ENCODE measurements at regions not wholly inside any gene's neighbourhood (a gene's known extent, or its start where the extent isn't known, plus 50 kb on each side); places are given as distances from the start of the nearest gene placed in this dataset.
A peak's percentile ranks its signal among the peaks of the same experiment; 100 is the strongest.

DNA sequence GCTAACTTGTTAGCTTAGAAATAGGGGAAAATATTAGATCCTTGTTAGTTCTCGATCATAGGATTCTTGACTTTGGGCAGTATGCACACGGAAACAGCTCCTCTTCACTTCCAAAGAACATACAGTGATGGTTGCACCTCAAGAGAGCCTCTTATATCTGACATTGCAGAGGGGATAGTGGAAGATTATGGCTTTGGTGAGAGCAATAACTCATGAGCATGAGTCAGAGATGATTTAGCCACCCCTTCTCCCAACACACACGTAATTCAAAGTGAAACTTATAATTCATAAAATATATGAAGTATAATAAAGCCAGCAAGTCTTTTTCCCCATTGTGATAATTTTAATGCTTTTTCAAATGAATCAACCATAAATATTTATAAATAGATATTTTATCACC lies 683.7 kb downstream of the POM121L12 start:
- no peak for DNase-seq

GRCh38 chr7:53740971-53741370 lies 705.5 kb downstream of the POM121L12 start:
- DNase-seq: no peak

DNA sequence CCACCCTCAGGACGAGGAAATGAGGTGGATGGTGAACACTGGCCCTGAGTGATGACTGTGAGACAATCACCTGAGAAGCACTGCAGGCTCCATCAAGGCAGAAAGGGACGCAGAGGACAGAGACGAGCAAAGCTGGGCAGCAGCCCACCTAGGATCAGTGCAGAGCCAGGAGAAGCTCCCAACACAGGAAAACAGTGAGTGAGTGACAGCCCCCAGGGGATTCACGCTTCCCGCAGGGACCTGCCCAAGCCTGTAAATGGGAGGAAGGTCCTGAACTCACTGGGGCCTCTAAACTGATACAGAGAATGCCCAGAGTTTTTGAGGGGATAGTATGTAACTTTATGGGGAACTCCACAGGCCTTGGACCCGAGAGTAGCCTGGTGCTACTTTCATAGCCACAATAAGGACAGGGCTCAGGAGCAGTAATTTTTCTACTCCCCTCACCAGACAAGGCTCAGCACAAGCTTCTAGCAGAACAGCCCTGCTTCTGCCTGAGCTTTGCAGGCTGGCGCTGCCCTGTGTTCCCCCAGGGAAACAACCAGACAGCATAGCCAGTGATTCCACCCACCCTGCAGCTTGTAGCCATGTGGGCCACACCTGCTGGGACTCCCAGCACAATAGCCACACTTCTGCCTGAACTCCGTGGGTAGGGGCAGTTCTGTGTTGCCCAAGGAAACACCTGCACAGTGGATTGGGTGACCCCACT lies 708.4 kb downstream of the POM121L12 start:
- DNase-seq: no peak

- DNase-seq: no peak
Measured at GRCh38 chr7:53744403-53744760, 708.9 kb downstream of the POM121L12 start.

- DNase-seq: no peak
Measured at GRCh38 chr7:53756946-53757345, 721.5 kb downstream of the POM121L12 start.

DNA sequence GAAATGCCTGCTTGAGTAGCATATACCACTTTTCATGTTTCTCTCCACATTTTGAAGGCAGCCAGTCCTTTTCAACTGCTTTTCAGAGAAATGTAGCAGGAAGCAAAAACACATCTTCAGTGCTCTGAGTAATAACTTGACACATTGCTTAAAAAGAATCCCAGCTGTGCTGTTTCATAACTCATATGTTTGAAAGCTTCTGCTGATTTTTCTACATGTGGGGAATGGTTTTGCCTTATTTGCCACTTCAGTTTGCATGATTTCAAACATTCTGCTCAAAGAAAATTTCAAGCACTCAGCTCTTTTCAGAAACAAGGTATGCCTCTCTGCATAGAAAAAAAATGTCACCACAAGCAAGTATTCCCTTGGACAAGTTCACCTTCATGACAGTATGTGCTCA lies 732.8 kb downstream of the POM121L12 start:
- no peak for DNase-seq

GRCh38 chr7:53771701-53772100 lies 736.3 kb downstream of the POM121L12 start:
- no peak for DNase-seq

- DNase-seq: no peak
Measured at GRCh38 chr7:53776323-53776722, 740.9 kb downstream of the POM121L12 start.

- no peak for DNase-seq
Measured at GRCh38 chr7:53789741-53790140, 752.4 kb upstream of the VSTM2A start.

DNA sequence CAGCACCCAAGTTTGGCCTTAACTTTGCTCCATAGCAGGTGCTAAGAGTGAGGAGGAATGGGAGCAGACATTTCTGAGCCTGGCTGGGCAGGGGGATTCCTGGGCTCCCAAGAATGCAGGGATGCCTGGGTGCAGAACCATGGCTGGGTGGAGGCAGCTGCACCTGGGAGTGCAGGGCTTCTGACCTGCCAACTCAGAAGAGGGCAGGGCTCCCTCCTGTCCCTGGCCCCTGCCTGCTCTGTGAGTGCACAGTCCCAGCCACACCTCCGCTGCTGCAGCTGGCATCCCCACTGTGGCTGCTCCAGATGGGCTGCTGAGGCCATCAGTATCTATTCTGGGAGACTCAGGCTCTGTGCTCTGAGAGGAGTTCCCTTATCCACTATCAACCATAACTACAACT lies 747.4 kb upstream of the VSTM2A start:
- DNase-seq: no peak

GRCh38 chr7:53800746-53801145 lies 741.4 kb upstream of the VSTM2A start:
- DNase-seq: no peak

- no peak for DNase-seq
Measured at GRCh38 chr7:53806119-53806518, 736.1 kb upstream of the VSTM2A start.

DNA sequence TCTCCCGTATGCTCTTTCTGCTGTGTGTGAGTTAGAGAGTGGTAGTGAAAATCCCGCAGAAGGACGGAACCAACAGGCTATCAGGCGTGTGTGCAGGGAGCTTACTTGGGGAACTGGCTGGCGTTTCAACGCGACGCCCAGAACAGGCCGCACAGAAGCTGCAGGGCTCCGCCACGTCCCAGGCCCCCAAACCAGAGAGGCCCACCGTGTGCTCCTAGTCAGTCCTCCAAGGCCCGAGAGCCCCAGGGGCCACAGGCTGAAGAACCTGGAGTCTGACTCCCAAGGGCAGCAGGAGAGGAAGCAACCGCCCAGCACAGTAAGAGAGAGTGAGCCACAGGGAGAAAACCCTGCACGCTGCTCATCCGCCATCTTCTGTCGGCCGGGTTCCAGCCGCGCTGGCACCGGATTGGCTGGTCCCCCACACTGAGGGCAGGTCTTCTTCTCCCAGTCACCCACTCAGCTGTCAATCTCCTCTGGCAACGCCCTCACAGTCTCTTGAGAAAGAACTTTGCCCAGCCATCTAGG lies 730.6 kb upstream of the VSTM2A start:
- peak; percentile 12 for DNase-seq

GRCh38 chr7:53812135-53812534 lies 730.0 kb upstream of the VSTM2A start:
- no peak for DNase-seq

DNA sequence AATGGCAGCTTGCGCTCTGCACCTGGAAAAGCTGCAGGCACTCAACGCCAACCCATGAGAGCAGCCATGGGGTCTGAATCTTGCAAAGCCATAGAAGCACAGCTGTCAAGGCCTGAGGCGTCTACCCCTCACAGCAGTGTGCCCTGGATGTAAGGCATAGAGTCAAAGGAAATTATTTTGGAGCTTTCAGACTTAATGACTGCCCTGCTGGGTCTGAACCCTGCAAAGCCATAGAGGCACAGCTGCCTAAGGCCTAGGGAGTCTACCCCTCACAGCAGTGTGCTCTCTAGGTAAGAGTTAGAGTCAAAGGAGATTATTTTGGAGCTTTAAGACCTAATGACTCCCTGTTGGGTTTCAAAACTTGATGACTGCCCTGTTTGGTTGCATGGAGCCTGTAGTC lies 706.9 kb upstream of the VSTM2A start:
- DNase-seq: no peak

- DNase-seq: no peak
Measured at GRCh38 chr7:53877688-53878087, 664.5 kb upstream of the VSTM2A start.

DNA sequence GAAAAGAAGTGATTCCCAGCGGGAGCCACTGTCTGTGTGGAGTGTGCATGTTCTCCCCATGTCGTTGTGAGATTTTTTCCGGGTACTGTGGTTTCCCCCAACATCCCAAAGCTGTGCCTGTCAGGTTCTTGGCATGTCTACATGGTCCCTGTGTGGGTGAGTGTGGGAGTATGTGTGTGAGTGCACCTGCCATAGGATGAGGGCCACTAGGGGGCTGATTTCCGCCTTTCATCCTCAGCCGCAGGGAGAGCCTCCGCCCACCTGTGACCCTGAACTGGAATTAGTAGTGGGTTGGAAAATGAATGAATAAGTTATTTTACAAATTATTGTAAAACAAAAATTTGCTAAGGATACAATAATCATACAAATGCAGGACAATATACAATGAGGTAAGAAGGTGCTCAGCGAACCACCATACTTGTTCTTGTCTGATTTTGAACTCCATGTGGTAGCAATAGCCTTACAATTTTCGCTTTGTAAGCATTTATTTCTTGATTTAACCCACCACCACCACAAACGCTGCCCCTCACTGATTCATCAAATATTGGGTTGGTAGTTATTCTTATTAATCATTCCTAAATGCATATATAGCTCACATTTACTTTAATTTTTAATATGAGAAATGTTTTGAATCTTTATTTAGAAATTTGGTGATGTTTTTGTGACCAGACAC lies 641.2 kb upstream of the VSTM2A start:
- DNase-seq: no peak

GRCh38 chr7:53904355-53904754 lies 637.8 kb upstream of the VSTM2A start:
- DNase-seq: no peak

GRCh38 chr7:53917637-53918036 lies 624.5 kb upstream of the VSTM2A start:
- DNase-seq: no peak

DNA sequence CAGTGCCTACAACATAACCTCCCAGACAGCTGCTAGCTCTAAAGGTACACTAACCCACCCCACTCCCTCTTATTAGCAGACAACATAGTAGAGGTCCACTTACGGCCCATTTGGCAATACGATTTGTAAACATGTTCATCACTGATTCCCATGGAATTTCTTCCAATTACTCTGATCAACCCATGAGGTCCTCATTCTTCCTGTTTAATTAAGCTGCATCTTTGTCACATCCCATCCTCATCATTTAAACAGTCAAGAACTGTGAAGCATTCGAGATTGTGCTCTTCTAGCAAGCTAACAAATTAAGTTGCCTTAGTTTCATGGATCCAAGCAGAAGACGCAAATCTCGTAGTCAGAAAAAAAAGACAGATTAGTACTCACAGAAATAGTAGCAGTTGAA lies 622.2 kb upstream of the VSTM2A start:
- no peak for DNase-seq

- DNase-seq: no peak
Measured at GRCh38 chr7:53940483-53940882, 601.7 kb upstream of the VSTM2A start.

DNA sequence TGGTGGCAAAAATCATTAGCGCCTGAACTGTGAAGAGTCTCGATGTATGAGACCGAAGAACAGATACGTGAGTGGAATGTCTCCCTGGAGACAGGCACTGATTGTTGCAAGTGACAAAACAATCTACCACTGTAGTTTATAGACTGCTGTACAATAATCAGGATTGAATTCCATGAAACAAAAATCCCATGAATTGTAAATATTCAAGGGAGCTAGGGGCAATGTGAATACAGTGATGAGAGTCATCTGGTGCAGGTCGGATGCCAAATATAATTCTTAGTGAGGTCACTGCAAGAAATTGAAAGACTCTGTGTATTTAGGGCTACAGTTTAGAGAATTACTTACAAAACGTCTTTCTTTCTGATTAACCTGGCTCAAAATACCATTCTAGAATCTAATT lies 594.4 kb upstream of the VSTM2A start:
- no peak for DNase-seq

DNA sequence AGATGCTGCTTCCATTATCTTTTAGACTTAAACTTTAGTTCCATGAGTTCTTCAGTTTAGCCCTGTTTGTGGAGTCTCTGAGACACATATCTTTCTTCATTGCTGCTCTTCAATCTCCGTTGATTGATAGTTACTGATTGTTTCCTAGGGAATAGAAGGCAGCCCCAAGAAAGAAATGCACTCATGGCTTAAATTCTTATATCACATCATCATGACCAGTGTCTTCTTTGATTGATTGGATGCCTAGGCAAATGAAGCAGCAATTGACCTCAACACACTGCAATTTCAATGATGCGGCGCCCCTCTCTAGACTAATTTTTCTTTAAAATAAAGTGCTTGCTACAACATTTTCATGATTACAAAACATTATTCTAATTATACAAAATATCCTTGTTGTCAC lies 576.5 kb upstream of the VSTM2A start:
- DNase-seq: no peak

- DNase-seq: no peak
Measured at GRCh38 chr7:53983480-53983879, 558.7 kb upstream of the VSTM2A start.

DNA sequence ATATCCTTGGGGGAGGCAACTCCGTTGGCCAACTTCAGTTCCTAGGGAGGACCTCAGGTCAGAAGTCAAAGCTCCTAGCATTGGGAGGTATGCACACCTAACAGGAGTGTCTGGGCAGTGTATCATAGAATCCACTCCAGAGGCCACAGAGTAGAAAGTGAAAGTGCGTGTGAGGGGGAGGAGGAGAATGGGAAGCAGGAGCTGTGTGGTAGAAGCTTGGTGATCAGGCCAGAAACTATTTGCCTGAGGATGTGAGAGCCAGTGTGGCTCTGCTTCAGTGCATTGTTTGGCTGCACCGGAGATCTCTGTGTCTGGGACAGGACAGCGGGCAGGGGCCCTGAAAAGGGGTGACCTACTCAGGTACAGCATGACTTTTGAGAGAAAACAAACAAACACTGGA lies 557.4 kb upstream of the VSTM2A start:
- DNase-seq: no peak

Measured in NCI-H2081 treated with DMSO at 0.1 percent for 48 hours (cell line).